OCI-LY7 (cell line): ENCODE measurements at regions not wholly inside any gene's neighbourhood (a gene's known extent, or its start where the extent isn't known, plus 50 kb on each side); places are given as distances from the start of the nearest gene placed in this dataset.

Experiments used
- BruUV-seq: library from RNA; stranded (reverse); fragments of 400-500 nt; replicated peaks from 2 replicates; lab custom pipeline; 2021; lab: Mats Ljungman, UMichigan
- CTCF ChIA-PET: fragments of 300-600 bp; sonication (Branson Sonifier 250); formaldehyde crosslinking; loops from one replicate; lab custom pipeline; 2022; ENCODE audit warnings: antibody characterized with exemption; ENCODE audit not compliant: unreplicated experiment; lab: Charles Lee
- POLR2A ChIA-PET: fragments of 300-600 bp; sonication (Branson Sonifier 250); formaldehyde crosslinking; loops from one replicate; lab custom pipeline; 2022; ENCODE audit warnings: antibody characterized with exemption; lab: Charles Lee
- DNase-seq: peaks from one replicate; pipeline ENCODE4 v3.0.0-alpha.2; 2015; ENCODE audit warnings: low spot score
- H2AFZ ChIP-seq: fragments of 200-600 bp; sonication (generic), shearing (Covaris generic); 2 replicates; pipeline ENCODE4 v1.6.1; 2014; ENCODE audit warnings: mild to moderate bottlenecking, antibody characterized with exemption, low read length, moderate library complexity
- H3K27ac ChIP-seq: fragments of 200-600 bp; sonication (generic); 2 replicates; pipeline ENCODE4 v1.5.1; 2014; ENCODE audit warnings: mixed run types, low read depth, mild to moderate bottlenecking, moderate library complexity, low read length, inconsistent platforms; ENCODE audit not compliant: poor library complexity, severe bottlenecking
- H3K36me3 ChIP-seq: fragments of 200-600 bp; sonication (generic); 2 replicates; pipeline ENCODE4 v1.6.1; 2014; ENCODE audit warnings: mild to moderate bottlenecking, antibody characterized with exemption, low read length, moderate library complexity, mixed read lengths; ENCODE audit not compliant: insufficient read depth
- H3K4me1 ChIP-seq: fragments of 200-600 bp; sonication (generic); 2 replicates; pipeline ENCODE4 v1.5.1; 2014; ENCODE audit warnings: mild to moderate bottlenecking, low read length; ENCODE audit not compliant: insufficient read depth, poor library complexity, severe bottlenecking
- H3K4me2 ChIP-seq: fragments of 200-600 bp; sonication (generic); 2 replicates; pipeline ENCODE4 v1.6.1; 2014; ENCODE audit warnings: mild to moderate bottlenecking, low read length
- H3K4me3 ChIP-seq: fragments of 200-600 bp; sonication (generic); 2 replicates; pipeline ENCODE4 v1.5.1; 2014; ENCODE audit warnings: mild to moderate bottlenecking, low read depth, low read length; ENCODE audit not compliant: poor library complexity, severe bottlenecking
- H3K79me2 ChIP-seq: fragments of 200-600 bp; sonication (generic); 2 replicates; pipeline ENCODE4 v1.6.1; 2016; ENCODE audit warnings: low read depth, mild to moderate bottlenecking, low read length, moderate library complexity, mixed read lengths; ENCODE audit not compliant: insufficient read depth
- H3K9me2 ChIP-seq: fragments of 200-600 bp; sonication (generic); 2 replicates; pipeline ENCODE4 v1.6.1; 2016; ENCODE audit warnings: mild to moderate bottlenecking, low read length, mixed read lengths; ENCODE audit not compliant: insufficient read depth
- H3K9me3 ChIP-seq: fragments of 200-600 bp; sonication (generic); 2 replicates; pipeline ENCODE4 v1.6.1; 2014; ENCODE audit warnings: mild to moderate bottlenecking, mixed run types, low read length, mixed read lengths
- H4K20me1 ChIP-seq: fragments of 200-600 bp; sonication (generic); 2 replicates; pipeline ENCODE4 v1.6.1; 2014; ENCODE audit warnings: mild to moderate bottlenecking, antibody characterized with exemption, low read length, moderate library complexity, mixed read lengths; ENCODE audit not compliant: insufficient read depth
- CTCF ChIP-seq: fragments of 200-600 bp; sonication (generic); conservative IDR thresholded peaks from 2 replicates; pipeline ENCODE4 v1.5.1; 2014; ENCODE audit warnings: mild to moderate bottlenecking, antibody characterized with exemption, low read length, moderate library complexity, mixed read lengths
- EZH2phosphoT487 ChIP-seq: fragments of 200-600 bp; sonication (generic); IDR thresholded peaks from 2 replicates; pipeline ENCODE4 v1.6.1; 2018; ENCODE audit warnings: low read depth, borderline replicate concordance, mild to moderate bottlenecking, mixed run types, antibody characterized with exemption, low read length, moderate library complexity, mixed read lengths
- intact Hi-C: fragments of 100-400 bp; cut with micrococcal nuclease; formaldehyde crosslinking; loops from one replicate; pipeline ENCODE4 v1.10.0; 2022; ENCODE audit not compliant: unreplicated experiment

DNA sequence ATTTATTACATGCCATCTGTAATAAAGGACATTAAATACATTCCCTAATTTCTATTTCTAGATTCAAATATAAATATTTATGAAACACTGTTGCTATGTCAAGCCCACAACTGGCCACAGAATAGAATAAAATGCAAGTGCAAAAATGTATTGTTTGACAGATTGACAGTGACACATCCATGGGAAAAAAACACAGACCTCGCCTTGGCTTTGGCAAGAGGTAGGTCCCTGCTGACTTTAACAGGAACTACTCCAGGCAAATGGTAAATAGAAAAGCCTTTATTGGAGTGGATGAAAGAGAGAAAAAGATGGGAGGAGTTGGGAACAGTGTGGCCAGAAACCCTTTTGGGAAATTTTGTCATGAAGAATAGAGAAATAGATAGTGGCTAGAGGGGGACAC lies 622.9 kb downstream of the UTRN start:
- Histone ChIP-seq H3K4me2 (no peak overlapping the region), H3K27ac (no peak overlapping the region), H4K20me1 (no peaks in the 10 kb centered on the region), H3K36me3 (no peaks in the 10 kb centered on the region), H3K9me2 (no peaks in the 10 kb centered on the region), H2AFZ (no peak overlapping the region), H3K79me2 (no peaks in the 10 kb centered on the region), H3K4me1 (no peaks in the 10 kb centered on the region), H3K4me3 (no peak overlapping the region), H3K9me3 (no peaks in the 10 kb centered on the region)
- DNase-seq: no peak
- no TSS peak for BruUV-seq
- ChIA-PET CTCF (no interaction called here), POLR2A (interaction anchor here (0.8 kb wide), 1 partner anchor 53 kb away, joined by 3 read pairs; no protein-coding TSS in a partner anchor)
- intact Hi-C loops: no loop called here
- TF ChIP-seq EZH2phosphoT487 (no peak), CTCF (no peak)

- DNase-seq: no peak
- TF ChIP-seq EZH2phosphoT487 (no peak), CTCF (no peak)
- no peaks in the 10 kb centered on the region for H3K9me2 ChIP-seq
- H3K79me2 ChIP-seq: no peaks in the 10 kb centered on the region
- H3K4me3 ChIP-seq: no peak overlapping the region
- H3K9me3 ChIP-seq: no peaks in the 10 kb centered on the region
- H3K4me2 ChIP-seq: no peak overlapping the region
- H4K20me1 ChIP-seq: no peaks in the 10 kb centered on the region
- POLR2A ChIA-PET: no interaction called here
- H3K4me1 ChIP-seq: no peaks in the 10 kb centered on the region
- intact Hi-C loops: no loop called here
- no peak overlapping the region for H2AFZ ChIP-seq
- no peak overlapping the region for H3K27ac ChIP-seq
- H3K36me3 ChIP-seq: no peaks in the 10 kb centered on the region
- BruUV-seq: no TSS peak
- CTCF ChIA-PET: no interaction called here
Measured at GRCh38 chr6:144909753-144910285, 624.7 kb downstream of the UTRN start.

GRCh38 chr6:144911322-144911721 lies 626.2 kb downstream of the UTRN start:
- H3K27ac ChIP-seq: no peak overlapping the region
- no peak for DNase-seq
- no peaks in the 10 kb centered on the region for H3K9me3 ChIP-seq
- H2AFZ ChIP-seq: no peak overlapping the region
- intact Hi-C loops: no loop called here
- H3K79me2 ChIP-seq: no peaks in the 10 kb centered on the region
- no peak overlapping the region for H3K4me3 ChIP-seq
- no peaks in the 10 kb centered on the region for H4K20me1 ChIP-seq
- H3K36me3 ChIP-seq: no peaks in the 10 kb centered on the region
- CTCF ChIA-PET: no interaction called here
- no peaks in the 10 kb centered on the region for H3K9me2 ChIP-seq
- BruUV-seq: no TSS peak
- TF ChIP-seq CTCF (no peak), EZH2phosphoT487 (no peak)
- no peaks in the 10 kb centered on the region for H3K4me1 ChIP-seq
- POLR2A ChIA-PET: no interaction called here
- no peak overlapping the region for H3K4me2 ChIP-seq
